ENCODE measurements at regions not wholly inside any gene's neighbourhood (a gene's known extent, or its start where the extent isn't known, plus 50 kb on each side); places are given as distances from the start of the nearest gene placed in this dataset.
"Not testable (repeated sequence)": the region's sequence is repeated elsewhere in the genome, so short reads cannot be mapped to it uniquely, and the experiment has no call there.

GRCh38 chr12:67042697-67043131 lies 226.4 kb upstream of the CAND1 start:
- TF ChIP-seq CTCF (IDR thresholded peaks at IDR 0.05), result no peak
- Histone ChIP-seq H3K27me3 (ENCODE audit: low read depth) (no peaks in the 10 kb centered on the region), H3K4me3 (no peak overlapping the region), H3K36me3 (no peaks in the 10 kb centered on the region), H3K9me3 (no peaks in the 10 kb centered on the region), H3K4me1 (no peaks in the 10 kb centered on the region), H3K27ac (no peak overlapping the region)
- DNase-seq (no peak), ATAC-seq (no peak)
- intact Hi-C loops (cut with DNase I), result no loop called here

- Histone ChIP-seq H3K4me1 (no peaks in the 10 kb centered on the region), H3K36me3 (no peaks in the 10 kb centered on the region), H3K27ac (no peak overlapping the region), H3K9me3 (no peaks in the 10 kb centered on the region), H3K4me3 (no peak overlapping the region), H3K27me3 (ENCODE audit: low read depth) (no peaks in the 10 kb centered on the region)
- no peak for TF ChIP-seq CTCF (IDR thresholded peaks at IDR 0.05)
- no peak for DNase-seq
- ATAC-seq, result no peak
- intact Hi-C loops (cut with DNase I), result no loop called here
These were observed 225.4 kb upstream of the CAND1 start for GRCh38 chr12:67043771-67044170.

GRCh38 chr12:67045650-67046049 lies 223.5 kb upstream of the CAND1 start:
- no peaks in the 10 kb centered on the region for H3K9me3 ChIP-seq
- intact Hi-C loops (cut with DNase I), result no loop called here
- no peaks in the 10 kb centered on the region for H3K27me3 ChIP-seq (ENCODE audit: low read depth)
- ATAC-seq (no peak), DNase-seq (no peak)
- no peak for TF ChIP-seq CTCF (IDR thresholded peaks at IDR 0.05)
- no peaks in the 10 kb centered on the region for H3K36me3 ChIP-seq
- H3K4me1 ChIP-seq, result no peaks in the 10 kb centered on the region
- H3K27ac ChIP-seq, result no peak overlapping the region
- no peak overlapping the region for H3K4me3 ChIP-seq

GRCh38 chr12:67046062-67046461 lies 223.1 kb upstream of the CAND1 start:
- DNase-seq, result no peak
- H3K4me1 ChIP-seq, result no peaks in the 10 kb centered on the region
- ATAC-seq, result no peak
- no peak overlapping the region for H3K27ac ChIP-seq
- TF ChIP-seq CTCF (IDR thresholded peaks at IDR 0.05), result no peak
- H3K9me3 ChIP-seq, result no peaks in the 10 kb centered on the region
- H3K36me3 ChIP-seq, result no peaks in the 10 kb centered on the region
- no peaks in the 10 kb centered on the region for H3K27me3 ChIP-seq (ENCODE audit: low read depth)
- H3K4me3 ChIP-seq, result no peak overlapping the region
- intact Hi-C loops (cut with DNase I), result no loop called here

GRCh38 chr12:67047634-67048033 lies 221.5 kb upstream of the CAND1 start:
- no peak for TF ChIP-seq CTCF (IDR thresholded peaks at IDR 0.05)
- no peaks in the 10 kb centered on the region for H3K9me3 ChIP-seq
- intact Hi-C loops (cut with DNase I), result no loop called here
- no peaks in the 10 kb centered on the region for H3K4me1 ChIP-seq
- H3K36me3 ChIP-seq, result no peaks in the 10 kb centered on the region
- H3K27me3 ChIP-seq (ENCODE audit: low read depth), result no peaks in the 10 kb centered on the region
- DNase-seq (no peak), ATAC-seq (no peak)
- H3K4me3 ChIP-seq, result no peak overlapping the region
- H3K27ac ChIP-seq, result no peak overlapping the region

- intact Hi-C loops (cut with DNase I), result no loop called here
- DNase-seq (no peak), ATAC-seq (no peak)
- no peak for TF ChIP-seq CTCF (IDR thresholded peaks at IDR 0.05)
- Histone ChIP-seq H3K9me3 (no peaks in the 10 kb centered on the region), H3K27me3 (ENCODE audit: low read depth) (no peaks in the 10 kb centered on the region), H3K4me3 (no peak overlapping the region), H3K36me3 (no peaks in the 10 kb centered on the region), H3K4me1 (no peaks in the 10 kb centered on the region), H3K27ac (no peak overlapping the region)
These were observed 220.8 kb upstream of the CAND1 start for GRCh38 chr12:67048371-67048770.

GRCh38 chr12:67049199-67049598 lies 220.0 kb upstream of the CAND1 start:
- ATAC-seq; H3K36me3 ChIP-seq; intact Hi-C loops (cut with DNase I); H3K4me3 ChIP-seq; H3K27ac ChIP-seq; H3K27me3 ChIP-seq (ENCODE audit: low read depth); H3K9me3 ChIP-seq; DNase-seq; H3K4me1 ChIP-seq: not testable (repeated sequence)
